Neuronal stem cell (in vitro differentiated cells): ENCODE measurements at regions not wholly inside any gene's neighbourhood (a gene's known extent, or its start where the extent isn't known, plus 50 kb on each side); places are given as distances from the start of the nearest gene placed in this dataset.
A peak's percentile ranks its signal among the peaks of the same experiment; 100 is the strongest.

ENCODE experiments used
- DNase-seq: peaks from one replicate; pipeline ENCODE4 v3.0.0-alpha.2; 2013; ENCODE audit warnings: low spot score
- H2AFZ ChIP-seq: one replicate; pipeline ENCODE4 v1.6.1; 2013; ENCODE audit warnings: mild to moderate bottlenecking, low read length, inconsistent platforms
- H2AK5ac ChIP-seq: 2 replicates; pipeline ENCODE4 v1.6.1; 2013; ENCODE audit warnings: low read depth, mild to moderate bottlenecking, inconsistent platforms, low read length, moderate library complexity, mixed read lengths
- H2BK120ac ChIP-seq: 2 replicates; pipeline ENCODE4 v1.6.1; 2013; ENCODE audit warnings: low read depth, mild to moderate bottlenecking, inconsistent platforms, low read length, moderate library complexity, mixed read lengths
- H2BK12ac ChIP-seq: one replicate; pipeline ENCODE4 v1.6.1; 2013; ENCODE audit warnings: low read length, inconsistent platforms
- H2BK15ac ChIP-seq: 2 replicates; pipeline ENCODE4 v1.6.1; 2013; ENCODE audit warnings: mild to moderate bottlenecking, low read length, inconsistent platforms, mixed read lengths
- H2BK5ac ChIP-seq: one replicate; pipeline ENCODE4 v1.6.1; 2013; ENCODE audit warnings: inconsistent platforms, mild to moderate bottlenecking, low read length, moderate library complexity
- H3K14ac ChIP-seq: one replicate; pipeline ENCODE4 v1.6.1; 2013; ENCODE audit warnings: low read length, inconsistent platforms
- H3K18ac ChIP-seq: 2 replicates; pipeline ENCODE4 v1.6.1; 2013; ENCODE audit warnings: low read length, inconsistent platforms
- H3K23ac ChIP-seq: 2 replicates; pipeline ENCODE4 v1.6.1; 2013; ENCODE audit warnings: low read depth, mild to moderate bottlenecking, mixed read lengths, low read length, inconsistent platforms; ENCODE audit not compliant: poor library complexity
- H3K27ac ChIP-seq: replicated peaks from 3 replicates; pipeline ENCODE4 v1.5.1; 2013; ENCODE audit warnings: low read length, inconsistent platforms
- H3K27me3 ChIP-seq, 3 experiments: 2 replicates each; pipeline ENCODE4 v1.6.1; 2013; ENCODE audit warnings: low read length in 3 of 3, mild to moderate bottlenecking in 2 of 3, inconsistent platforms in 1 of 3, low read depth in 1 of 3, mixed read lengths in 1 of 3, moderate library complexity in 1 of 3; ENCODE audit not compliant: control insufficient read depth in 3 of 3, insufficient read depth in 3 of 3
- H3K36me3 ChIP-seq, 2 donors: replicated peaks in 1 of 2; 2 replicates each; pipeline ENCODE4 v1.6.1; 2013; ENCODE audit warnings: low read length in 2 of 2; ENCODE audit not compliant: control insufficient read depth in 2 of 2, insufficient read depth in 2 of 2
- H3K4ac ChIP-seq: 2 replicates; pipeline ENCODE4 v1.6.1; 2013; ENCODE audit warnings: inconsistent platforms, mild to moderate bottlenecking, low read length, moderate library complexity
- H3K4me1 ChIP-seq, 2 donors: 1 replicate in 1 of 2; 2 replicates in 1 of 2; pipeline ENCODE4 v1.6.1; 2013; ENCODE audit warnings: low read length in 2 of 2, low read depth in 1 of 2; ENCODE audit not compliant: control insufficient read depth in 2 of 2, insufficient read depth in 1 of 2
- H3K4me2 ChIP-seq: one replicate; pipeline ENCODE4 v1.6.1; 2013; ENCODE audit warnings: mild to moderate bottlenecking, low read length, inconsistent platforms; ENCODE audit not compliant: insufficient read depth, poor library complexity, severe bottlenecking
- H3K4me3 ChIP-seq, 2 donors: 2 replicates each; pipeline ENCODE4 v1.5.1; 2013; ENCODE audit warnings: low read length in 2 of 2, mild to moderate bottlenecking in 2 of 2, inconsistent platforms in 1 of 2, moderate library complexity in 1 of 2
- H3K79me1 ChIP-seq: one replicate; pipeline ENCODE4 v1.6.1; 2013; ENCODE audit warnings: low read depth, mild to moderate bottlenecking, inconsistent platforms, low read length, moderate library complexity
- H3K9ac ChIP-seq: one replicate; pipeline ENCODE4 v1.6.1; 2013; ENCODE audit warnings: mild to moderate bottlenecking, low read depth, low read length, inconsistent platforms; ENCODE audit not compliant: poor library complexity
- H3K9me3 ChIP-seq, 2 donors: replicated peaks in 1 of 2; 2 replicates each; pipeline versions ENCODE3 to v1.6.1; 2013; ENCODE audit warnings: low read length in 2 of 2, mild to moderate bottlenecking in 2 of 2, inconsistent platforms in 1 of 2, low read depth in 1 of 2, mixed read lengths in 1 of 2, moderate library complexity in 1 of 2; ENCODE audit not compliant: control insufficient read depth in 2 of 2, insufficient read depth in 1 of 2
- H4K8ac ChIP-seq: one replicate; pipeline ENCODE4 v1.6.1; 2013; ENCODE audit warnings: low read depth, mild to moderate bottlenecking, inconsistent platforms, low read length, moderate library complexity
- H4K91ac ChIP-seq: one replicate; pipeline ENCODE4 v1.6.1; 2013; ENCODE audit warnings: low read length, low read depth, mild to moderate bottlenecking, inconsistent platforms; ENCODE audit not compliant: poor library complexity
- WGBS, 2 donors: extraction: QIAGEN DNeasy Blood & Tissue Kit; methylation state at CpG; one replicate each; pipeline ENCODE4 v1.1.7; 2013; ENCODE audit warnings: missing lambda C conversion rate in 2 of 2, mixed read lengths in 1 of 2; ENCODE audit not compliant: insufficient read length in 2 of 2, insufficient replicate concordance in 1 of 2; ENCODE audit errors: extremely low coverage in 2 of 2; 5-methylcytosine and 5-hydroxymethylcytosine counted together

- H3K27me3 ChIP-seq = no peaks in the 10 kb centered on the region
- H3K27ac ChIP-seq = no peak overlapping the region
- H4K91ac ChIP-seq = no peak overlapping the region
- no peak overlapping the region for H3K14ac ChIP-seq
- H2AFZ ChIP-seq = no peak overlapping the region
- no peaks in the 10 kb centered on the region for H3K4me1 ChIP-seq
- H3K23ac ChIP-seq = no peak overlapping the region
- peak overlapping the region; percentile 70 for H3K18ac ChIP-seq
- H4K8ac ChIP-seq = no peak overlapping the region
- H2BK5ac ChIP-seq = no peak overlapping the region
- H2BK15ac ChIP-seq = no peak overlapping the region
- no peak overlapping the region for H2AK5ac ChIP-seq
- no peak overlapping the region for H3K9ac ChIP-seq
- no peaks in the 10 kb centered on the region for H3K36me3 ChIP-seq
- no peaks in the 10 kb centered on the region for H3K9me3 ChIP-seq
- H2BK120ac ChIP-seq = no peak overlapping the region
- H3K4me3 ChIP-seq = no peak overlapping the region
- H3K4me2 ChIP-seq = no peak overlapping the region
- no CpG with 5 or more reads among the region's 7 CpGs for WGBS, 2 donors
- no peak overlapping the region for H3K4ac ChIP-seq
- H2BK12ac ChIP-seq = no peak overlapping the region
- no peak for DNase-seq
- H3K79me1 ChIP-seq = no peaks in the 10 kb centered on the region
Measured at GRCh38 chr10:130866857-130867256, 444.7 kb downstream of the TCERG1L start.

- H3K79me1 ChIP-seq = no peaks in the 10 kb centered on the region
- no peak overlapping the region for H2AK5ac ChIP-seq
- no peaks in the 10 kb centered on the region for H3K36me3 ChIP-seq
- no peak overlapping the region for H4K91ac ChIP-seq
- no peaks in the 10 kb centered on the region for H3K9me3 ChIP-seq
- no peak overlapping the region for H3K4me2 ChIP-seq
- H2BK120ac ChIP-seq = no peak overlapping the region
- H2BK15ac ChIP-seq = no peak overlapping the region
- H3K18ac ChIP-seq = peak overlapping the region; percentile 12
- peak overlapping the region; percentile 32 for H3K14ac ChIP-seq
- H3K4me3 ChIP-seq = no peak overlapping the region
- H2BK5ac ChIP-seq = no peak overlapping the region
- H3K4ac ChIP-seq = no peak overlapping the region
- H3K9ac ChIP-seq = peak overlapping the region; percentile 78
- no peaks in the 10 kb centered on the region for H3K4me1 ChIP-seq
- no peak overlapping the region for H2AFZ ChIP-seq
- WGBS, 2 donors = no CpG with 5 or more reads among the region's 10 CpGs
- no peak overlapping the region for H3K27ac ChIP-seq
- no peak for DNase-seq
- no peak overlapping the region for H2BK12ac ChIP-seq
- H3K23ac ChIP-seq = no peak overlapping the region
- no peaks in the 10 kb centered on the region for H3K27me3 ChIP-seq
- H4K8ac ChIP-seq = no peak overlapping the region
Measured at GRCh38 chr10:130867446-130868194, 443.9 kb downstream of the TCERG1L start.

- no peak overlapping the region for H2BK120ac ChIP-seq
- H4K91ac ChIP-seq = no peak overlapping the region
- H3K27ac ChIP-seq = no peak overlapping the region
- H3K4me1 ChIP-seq = no peaks in the 10 kb centered on the region
- H2AFZ ChIP-seq = no peak overlapping the region
- no peaks in the 10 kb centered on the region for H3K9me3 ChIP-seq
- H2AK5ac ChIP-seq = no peak overlapping the region
- no peaks in the 10 kb centered on the region for H3K79me1 ChIP-seq
- no peak for DNase-seq
- no peak overlapping the region for H3K4ac ChIP-seq
- no peak overlapping the region for H3K18ac ChIP-seq
- no peak overlapping the region for H3K4me2 ChIP-seq
- no peak overlapping the region for H3K9ac ChIP-seq
- no peaks in the 10 kb centered on the region for H3K36me3 ChIP-seq
- H2BK15ac ChIP-seq = no peak overlapping the region
- H3K14ac ChIP-seq = no peak overlapping the region
- WGBS, 2 donors = no CpG with 5 or more reads among the region's 11 CpGs
- H3K23ac ChIP-seq = no peak overlapping the region
- H2BK12ac ChIP-seq = no peak overlapping the region
- H3K27me3 ChIP-seq = no peaks in the 10 kb centered on the region
- no peak overlapping the region for H3K4me3 ChIP-seq
- no peak overlapping the region for H2BK5ac ChIP-seq
- H4K8ac ChIP-seq = no peak overlapping the region
Measured at GRCh38 chr10:130869179-130869841, 442.2 kb downstream of the TCERG1L start.

- WGBS, 2 donors = no CpG with 5 or more reads among the region's 1 CpG
- Histone ChIP-seq H4K91ac (no peak overlapping the region), H2BK120ac (no peak overlapping the region), H3K4me2 (no peak overlapping the region), H3K27me3 (no peaks in the 10 kb centered on the region), H3K4ac (no peak overlapping the region), H3K23ac (no peak overlapping the region), H3K18ac (no peak overlapping the region), H2BK12ac (no peak overlapping the region), H2AFZ (no peak overlapping the region), H2AK5ac (no peak overlapping the region), H3K4me3 (no peak overlapping the region), H3K4me1 (no peaks in the 10 kb centered on the region), H2BK15ac (no peak overlapping the region), H3K36me3 (no peaks in the 10 kb centered on the region), H3K27ac (no peak overlapping the region), H3K9me3 (no peaks in the 10 kb centered on the region), H3K9ac (no peak overlapping the region), H2BK5ac (no peak overlapping the region), H4K8ac (no peak overlapping the region), H3K79me1 (no peaks in the 10 kb centered on the region), H3K14ac (no peak overlapping the region)
- no peak for DNase-seq
Measured at GRCh38 chr10:130871406-130871805, 440.1 kb downstream of the TCERG1L start.
